ENCODE measurements at regions not wholly inside any gene's neighbourhood (a gene's known extent, or its start where the extent isn't known, plus 50 kb on each side); places are given as distances from the start of the nearest gene placed in this dataset.

GRCh38 chr2:128549646-128550260, 231.1 kb upstream of the HS6ST1 start:
- no peak for DNase-seq (ENCODE audit: low read depth, low spot score)

GRCh38 chr2:128550389-128550788, 231.7 kb upstream of the HS6ST1 start:
- DNase-seq (ENCODE audit: low read depth, low spot score), result no peak

GRCh38 chr2:128550801-128551416, 232.2 kb upstream of the HS6ST1 start:
- no peak for DNase-seq (ENCODE audit: low read depth, low spot score)

GRCh38 chr2:128551435-128551834, 232.8 kb upstream of the HS6ST1 start:
- no peak for DNase-seq (ENCODE audit: low read depth, low spot score)

DNA sequence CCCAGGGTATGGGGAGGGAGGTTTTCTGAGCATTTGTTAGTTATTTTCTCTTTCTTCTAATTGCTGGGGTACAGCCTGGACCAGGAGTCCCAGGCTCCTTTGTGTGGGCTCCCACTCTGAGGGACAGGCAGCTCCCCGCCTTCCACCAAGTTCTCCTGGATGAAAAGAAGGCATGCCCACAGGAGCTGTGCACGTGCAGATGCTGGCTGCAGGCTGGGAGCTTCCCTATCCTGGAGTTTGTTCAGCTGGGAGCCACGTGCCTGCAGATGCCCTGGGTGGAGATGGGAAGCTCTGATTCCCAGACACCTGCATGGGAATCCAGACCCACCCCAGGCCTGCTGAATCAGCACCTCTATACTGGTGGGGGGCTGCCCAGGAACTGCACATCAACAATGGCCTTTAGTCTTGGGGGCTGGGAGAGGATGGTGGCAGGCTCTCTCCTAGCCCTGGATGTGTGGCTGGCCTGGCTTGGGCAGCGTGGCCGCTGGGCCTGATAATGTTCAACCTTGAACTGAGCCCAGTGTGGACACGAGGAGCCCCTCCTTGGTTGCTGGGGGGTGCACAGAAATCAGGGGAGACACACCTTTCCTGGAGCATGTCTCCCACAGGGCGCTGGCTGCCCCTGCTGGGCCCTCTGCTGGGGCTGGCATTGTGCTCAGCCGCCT, 233.6 kb upstream of the HS6ST1 start:
- no peak for DNase-seq (ENCODE audit: low read depth, low spot score)

DNA sequence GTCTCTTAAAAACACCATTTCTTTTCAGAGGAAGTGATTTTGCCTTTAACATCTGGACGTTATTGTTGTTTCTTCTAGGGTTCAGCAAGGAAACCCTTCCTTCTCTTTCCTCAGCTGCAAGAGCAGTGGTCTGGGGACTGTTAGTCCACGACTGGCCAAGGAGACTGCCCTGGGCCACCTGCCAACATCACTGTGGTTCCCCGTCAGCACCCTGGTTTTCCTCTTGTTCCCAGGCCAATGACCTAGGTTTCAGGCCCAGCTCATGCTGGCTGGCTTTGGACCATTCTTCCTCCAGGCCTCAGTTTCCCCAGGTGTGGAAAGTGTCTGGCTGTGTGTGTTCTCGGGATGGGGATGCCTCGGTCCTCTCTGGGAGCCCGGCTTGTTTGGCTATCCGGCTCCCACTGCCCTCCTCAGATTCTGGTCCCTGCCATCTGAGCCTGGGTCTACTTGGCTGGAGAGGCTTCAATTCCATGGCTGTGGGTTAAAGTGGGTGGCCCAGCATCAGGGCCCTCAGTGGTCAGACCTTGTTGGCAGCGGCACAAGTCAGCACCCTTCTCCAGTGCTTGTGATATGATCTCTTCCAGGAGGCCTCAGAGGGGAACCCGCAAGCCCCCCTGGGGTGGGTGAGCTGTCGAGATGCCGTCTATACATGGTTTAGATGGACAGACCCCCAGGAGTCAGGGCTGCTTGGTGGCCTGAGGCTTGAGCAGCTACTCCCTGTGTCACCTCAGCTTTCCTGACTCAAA, 234.3 kb upstream of the HS6ST1 start:
- no peak for DNase-seq (ENCODE audit: low read depth, low spot score)

- DNase-seq (ENCODE audit: low read depth, low spot score), result no peak
Measured at GRCh38 chr2:128554151-128554769, 235.6 kb upstream of the HS6ST1 start.

DNA sequence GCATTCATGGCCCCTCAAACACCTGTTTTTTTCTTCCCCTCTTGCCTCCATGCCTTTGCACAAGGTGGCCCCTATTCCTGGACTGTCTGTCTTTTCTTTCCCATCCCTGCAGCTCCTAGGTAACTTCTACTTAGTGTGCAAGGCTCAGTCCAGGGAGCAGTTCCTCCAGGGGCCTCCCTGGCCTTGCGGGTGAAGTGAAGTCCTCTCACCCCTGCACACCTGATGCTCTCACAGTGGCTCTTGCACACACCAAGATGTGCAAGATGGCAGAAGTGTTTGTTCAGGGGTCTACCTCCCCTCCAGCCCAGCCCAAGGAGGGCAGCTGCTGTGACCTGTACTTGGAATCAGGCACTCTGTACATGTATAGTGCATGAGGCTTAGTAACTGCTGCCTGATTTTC, 236.8 kb upstream of the HS6ST1 start:
- no peak for DNase-seq (ENCODE audit: low read depth, low spot score)

GRCh38 chr2:128556089-128556488, 237.4 kb upstream of the HS6ST1 start:
- DNase-seq (ENCODE audit: low read depth, low spot score), result no peak

- no peak for DNase-seq (ENCODE audit: low read depth, low spot score)
Measured at GRCh38 chr2:128556633-128557032, 238.0 kb upstream of the HS6ST1 start.

DNA sequence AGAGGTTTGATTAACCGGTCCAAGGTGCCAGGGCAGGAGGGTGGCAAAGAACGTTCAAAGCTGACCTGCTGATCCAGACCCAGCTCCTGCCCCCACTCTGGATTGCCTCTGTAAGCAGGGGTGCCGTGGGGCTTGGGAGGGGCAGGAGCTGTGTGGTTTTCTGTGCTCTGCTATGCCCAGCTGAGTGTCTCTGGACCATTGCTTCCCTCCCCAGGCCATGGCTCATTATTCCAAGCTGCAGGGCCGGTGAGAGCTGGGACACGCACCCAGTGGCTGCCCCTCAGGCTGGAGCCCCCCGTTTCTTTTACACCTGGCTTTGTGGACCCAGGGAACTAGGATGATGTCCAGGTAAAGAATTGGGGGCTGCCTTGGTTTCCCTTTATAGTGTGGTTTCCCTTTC, 238.4 kb upstream of the HS6ST1 start:
- no peak for DNase-seq (ENCODE audit: low read depth, low spot score)

DNA sequence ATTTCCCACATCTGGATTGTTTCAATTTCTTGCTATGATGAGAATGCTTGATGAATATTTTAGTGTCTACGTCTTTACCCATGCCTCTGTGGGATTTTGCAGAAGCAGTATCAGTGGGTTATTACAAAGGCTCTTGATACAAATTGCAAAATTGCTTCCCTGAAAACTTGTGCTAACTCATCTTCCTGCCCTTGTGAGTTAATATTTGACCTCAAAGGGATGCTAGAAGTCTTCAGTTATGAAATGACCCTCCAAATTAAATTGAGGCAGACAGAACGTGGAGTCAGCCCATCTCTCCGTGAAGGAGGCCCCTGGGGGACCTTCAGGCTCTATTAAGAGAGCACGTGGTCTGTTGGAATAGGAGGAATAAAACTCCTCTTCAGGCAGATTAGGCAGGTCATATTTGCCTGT, 239.2 kb upstream of the HS6ST1 start:
- DNase-seq (ENCODE audit: low read depth, low spot score), result no peak

DNA sequence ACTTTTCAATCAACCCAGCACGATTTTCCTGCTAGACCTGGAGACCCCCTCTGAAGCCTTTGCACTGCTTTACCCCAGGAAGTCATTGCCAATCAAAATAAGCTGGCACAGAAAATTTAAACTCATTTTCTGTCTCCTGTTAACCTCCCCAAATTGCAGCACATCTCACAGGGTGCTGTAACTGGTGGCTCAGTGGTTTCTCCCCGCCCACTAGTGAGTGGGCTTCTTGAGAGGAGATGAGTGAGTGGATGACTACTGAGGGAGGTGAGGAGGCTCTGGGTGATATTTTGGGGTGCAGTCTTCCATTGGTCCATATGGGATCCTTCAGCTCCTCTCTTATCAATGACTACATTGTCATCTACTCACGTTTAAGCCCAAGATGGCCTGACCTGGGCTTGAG, 239.8 kb upstream of the HS6ST1 start:
- DNase-seq (ENCODE audit: low read depth, low spot score), result no peak

DNA sequence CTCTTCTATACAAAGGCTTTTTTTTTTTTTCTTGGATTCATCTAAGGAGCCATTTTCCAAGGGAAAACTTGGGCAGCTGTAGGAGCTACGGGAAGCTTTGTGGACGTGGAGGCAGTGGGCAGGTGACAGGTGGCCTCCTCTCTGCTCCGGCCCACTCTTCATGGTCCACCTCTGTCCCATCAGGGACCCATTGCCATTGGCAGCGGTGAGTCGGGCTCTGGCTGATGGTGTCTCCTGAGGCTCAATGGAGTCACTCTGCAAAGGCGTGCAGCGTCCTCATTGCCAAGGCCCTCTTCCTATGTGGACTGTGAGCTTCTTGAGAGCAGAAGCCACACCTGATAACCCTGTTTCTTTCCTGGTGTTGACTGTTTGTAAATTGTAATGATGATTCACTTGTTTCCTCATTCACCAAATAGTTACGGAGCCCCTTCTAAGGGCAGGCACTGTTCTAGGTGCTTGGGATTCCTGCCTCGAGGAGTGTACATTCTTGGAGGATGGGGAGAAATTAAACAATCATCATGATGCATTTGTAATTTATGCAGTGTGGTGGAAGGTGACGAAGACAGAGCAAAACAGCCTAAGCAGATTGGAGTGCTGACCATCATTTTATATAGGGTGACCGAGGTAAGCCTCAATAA, 240.3 kb upstream of the HS6ST1 start:
- DNase-seq (ENCODE audit: low read depth, low spot score), result no peak

DNA sequence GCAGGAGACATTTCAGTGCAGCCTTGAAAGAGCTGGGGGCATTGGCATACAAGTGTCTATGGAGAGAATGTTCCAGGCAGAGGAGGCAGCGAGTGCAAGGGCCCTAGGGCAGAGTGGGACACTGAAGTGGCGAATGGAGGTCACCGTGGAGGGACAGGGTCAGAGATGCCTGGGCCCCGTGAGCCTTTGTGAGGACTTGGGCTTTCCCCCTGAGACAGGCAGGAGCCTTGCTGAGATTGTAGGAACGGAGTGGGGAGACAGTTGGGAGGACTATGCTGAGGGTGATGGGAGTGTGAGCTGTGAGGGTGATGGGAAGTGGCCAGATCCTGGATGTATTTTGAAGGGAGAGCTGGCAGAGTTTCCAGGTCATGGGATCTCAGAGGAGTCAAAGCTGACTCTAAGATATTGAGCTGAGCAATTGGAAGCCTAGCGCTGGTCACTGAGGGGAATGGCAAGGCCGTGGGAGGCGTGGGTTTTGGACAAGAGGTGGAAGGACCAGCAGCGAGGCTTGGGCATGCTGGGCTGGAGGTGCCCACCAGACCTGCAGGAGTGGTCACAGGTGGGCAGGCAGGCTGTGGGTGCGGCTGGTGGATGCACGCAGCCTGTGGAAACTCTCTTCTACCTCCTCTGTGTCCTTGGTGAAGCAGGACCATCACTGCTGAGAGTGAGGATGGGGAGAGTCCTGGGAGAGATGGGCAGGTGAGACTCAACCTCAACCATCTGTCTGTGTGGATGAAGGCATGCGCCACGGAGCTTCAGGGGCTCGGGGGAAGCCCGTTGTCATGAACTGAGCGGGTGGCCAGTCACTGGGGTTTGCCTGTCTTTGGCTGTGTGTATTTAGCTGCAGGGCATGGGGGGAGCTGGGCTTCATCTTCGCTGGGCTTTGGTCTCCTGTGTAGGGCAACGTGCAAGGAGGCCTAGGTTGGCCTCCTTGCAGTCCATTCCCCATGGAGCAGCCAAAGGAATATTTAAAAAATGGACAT, 241.2 kb upstream of the HS6ST1 start:
- DNase-seq (ENCODE audit: low read depth, low spot score), result no peak

DNA sequence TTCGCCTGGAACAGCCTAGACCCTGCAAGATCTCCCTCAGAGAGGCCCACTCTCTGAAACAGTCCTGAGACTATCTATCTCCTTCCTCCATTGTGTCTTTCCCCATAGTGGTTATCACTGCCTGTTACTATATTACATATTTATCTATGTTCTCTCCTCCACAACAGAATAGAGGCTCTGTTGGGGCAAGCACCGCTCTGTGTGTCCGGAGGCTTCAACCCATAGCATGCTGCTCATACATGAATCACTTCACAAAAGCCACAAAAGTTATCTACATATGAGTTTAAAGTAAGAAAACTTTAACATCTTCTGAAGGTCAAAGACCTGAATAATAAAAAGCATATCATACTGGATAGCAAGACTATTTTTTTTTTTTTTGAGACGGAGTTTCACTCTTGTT, 242.1 kb upstream of the HS6ST1 start:
- no peak for DNase-seq (ENCODE audit: low read depth, low spot score)

GRCh38 chr2:128562471-128563347, 244.0 kb upstream of the HS6ST1 start:
- no peak for DNase-seq (ENCODE audit: low read depth, low spot score)

DNA sequence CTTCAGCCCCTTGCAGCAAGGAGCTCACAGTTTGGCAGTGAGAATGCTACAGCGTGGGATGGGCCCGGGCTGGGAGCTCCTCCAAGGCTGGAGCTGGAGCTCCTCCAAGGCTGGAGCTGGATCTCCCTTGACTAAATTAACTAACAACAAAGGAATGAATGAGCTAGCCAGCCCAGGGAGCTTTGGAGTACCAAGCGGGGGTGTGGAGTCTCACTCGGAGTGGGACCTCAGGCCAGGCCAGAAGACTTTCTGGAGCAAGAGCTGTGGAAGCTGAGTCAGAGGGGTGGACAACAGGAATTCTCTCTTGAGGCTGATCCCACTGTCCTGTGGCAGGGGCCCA, 244.7 kb upstream of the HS6ST1 start:
- no peak for DNase-seq (ENCODE audit: low read depth, low spot score)

GRCh38 chr2:128564131-128564530, 245.5 kb upstream of the HS6ST1 start:
- DNase-seq (ENCODE audit: low read depth, low spot score), result no peak
